SK-N-SH (cell line): ENCODE measurements at regions not wholly inside any gene's neighbourhood (a gene's known extent, or its start where the extent isn't known, plus 50 kb on each side); places are given as distances from the start of the nearest gene placed in this dataset.

ENCODE experiments used
- CTCF ChIA-PET: fragments of 300-600, 350-600 bp; formaldehyde crosslinking; extraction: SDS; loops from one replicate; lab custom pipeline; 2021; lab: Yijun Ruan, JAX
- POLR2A ChIA-PET: fragments of 350-600 bp; sonication (Branson Sonifier 250); formaldehyde crosslinking; extraction: SDS; loops from one replicate; lab custom pipeline; 2020; ENCODE audit warnings: antibody characterized with exemption, inconsistent platforms; lab: Yijun Ruan, JAX
- DNase-seq: peaks from one replicate; pipeline ENCODE4 v3.0.0; 2012
- H2AFZ ChIP-seq: fragments of 200-600 bp; sonication (generic); 2 replicates; pipeline ENCODE4 v1.8.1; 2016; ENCODE audit warnings: antibody characterized with exemption, mild to moderate bottlenecking, low read depth
- H3F3A ChIP-seq: fragments of 200-600 bp; sonication (generic); replicated peaks from 2 replicates; pipeline ENCODE3; 2016; ENCODE audit warnings: antibody characterized with exemption, mild to moderate bottlenecking; ENCODE audit not compliant: insufficient read depth
- H3K27ac ChIP-seq, 2 experiments: fragments of 200-500 bp in 1 of 2; fragments of 200-600 bp in 1 of 2; sonication (Bioruptor generic) in 1 of 2; sonication (generic), shearing (Covaris generic) in 1 of 2; 2 replicates each; pipeline versions ENCODE4 v1.5.1 to v1.6.1; 2014 to 2016; ENCODE audit warnings: low read depth in 2 of 2, inconsistent platforms in 1 of 2, low read length in 1 of 2, mild to moderate bottlenecking in 1 of 2, mixed read lengths in 1 of 2
- H3K27me3 ChIP-seq: fragments of 200-600 bp; sonication (generic), shearing (Covaris generic); 2 replicates; pipeline ENCODE4 v1.6.1; 2016; ENCODE audit warnings: mixed run types; ENCODE audit not compliant: insufficient read depth
- H3K36me3 ChIP-seq, 2 experiments: fragments of 200-500 bp in 1 of 2; fragments of 200-600 bp in 1 of 2; sonication (Bioruptor generic) in 1 of 2; sonication (generic) in 1 of 2; replicated peaks in 1 of 2; 2 replicates each; pipeline versions ENCODE3 to v1.5.1; 2014 to 2016; ENCODE audit warnings: low read length in 1 of 2, mild to moderate bottlenecking in 1 of 2; ENCODE audit not compliant: insufficient read depth in 2 of 2, control insufficient read depth in 1 of 2
- H3K4me1 ChIP-seq, 2 experiments: fragments of 200-500 bp in 1 of 2; fragments of 200-600 bp in 1 of 2; sonication (Bioruptor generic) in 1 of 2; sonication (generic), shearing (Covaris generic) in 1 of 2; 2 replicates each; pipeline versions ENCODE4 v1.5.1 to v1.6.1; 2014 to 2016; ENCODE audit warnings: low read depth in 1 of 2, low read length in 1 of 2, mixed run types in 1 of 2; ENCODE audit not compliant: insufficient read depth in 2 of 2, control insufficient read depth in 1 of 2
- H3K4me2 ChIP-seq: fragments of 200-600 bp; sonication (generic), shearing (Covaris generic); 2 replicates; pipeline ENCODE4 v1.6.1; 2017; ENCODE audit warnings: mixed run types
- H3K4me3 ChIP-seq, 2 experiments: fragments of 200-500 bp in 1 of 2; fragments of 200-600 bp in 1 of 2; sonication (Bioruptor generic) in 1 of 2; sonication (generic), shearing (Covaris generic) in 1 of 2; 2 replicates each; pipeline versions ENCODE4 v1.5.1 to v1.8.1; 2014 to 2016; ENCODE audit warnings: low read depth in 2 of 2, inconsistent platforms in 1 of 2, low read length in 1 of 2, mild to moderate bottlenecking in 1 of 2, mixed read lengths in 1 of 2, moderate library complexity in 1 of 2
- H3K79me2 ChIP-seq: fragments of 200-600 bp; sonication (generic); 2 replicates; pipeline ENCODE4 v1.8.1; 2017; ENCODE audit warnings: mild to moderate bottlenecking; ENCODE audit not compliant: insufficient read depth
- H3K9ac ChIP-seq: fragments of 200-600 bp; sonication (generic); 2 replicates; pipeline ENCODE4 v1.6.1; 2017; ENCODE audit warnings: mixed run types
- H3K9me2 ChIP-seq: fragments of 200-600 bp; sonication (generic); 2 replicates; pipeline ENCODE4 v1.6.1; 2017; ENCODE audit warnings: mixed run types
- H3K9me3 ChIP-seq: fragments of 200-600 bp; sonication (generic); 2 replicates; pipeline ENCODE4 v1.6.1; 2017; ENCODE audit warnings: mixed run types, mild to moderate bottlenecking, moderate library complexity
- H4K20me1 ChIP-seq: fragments of 200-600 bp; sonication (generic); 2 replicates; pipeline ENCODE4 v1.6.1; 2017; ENCODE audit warnings: mild to moderate bottlenecking, mixed run types; ENCODE audit not compliant: insufficient read depth
- CHD2 ChIP-seq: fragments of 150-350 bp; IDR thresholded peaks from 2 replicates; pipeline ENCODE4 v1.6.1; 2018; ENCODE audit warnings: low read length; ENCODE audit not compliant: partially characterized antibody
- FOSL2 ChIP-seq: IDR thresholded peaks from 2 replicates; pipeline ENCODE4 v1.4.0; 2012; ENCODE audit warnings: low read depth, mild to moderate bottlenecking, moderate library complexity, borderline replicate concordance
- FOXM1 ChIP-seq: IDR thresholded peaks from 2 replicates; pipeline ENCODE4 v1.4.0; 2012; ENCODE audit warnings: low read depth, mild to moderate bottlenecking
- GATA2 ChIP-seq: sonication (generic); formaldehyde crosslinking; IDR thresholded peaks from 2 replicates; pipeline ENCODE4 v1.5.0; 2020; ENCODE audit warnings: mild to moderate bottlenecking, missing genetic modification reagents
- MXI1 ChIP-seq: IDR thresholded peaks from 2 replicates; pipeline ENCODE4 v1.6.1; 2012; ENCODE audit warnings: mild to moderate bottlenecking, low read depth, low read length, improper control_type of control experiment
- NFIC ChIP-seq: IDR thresholded peaks from 2 replicates; pipeline ENCODE4 v1.4.0; 2012; ENCODE audit warnings: borderline replicate concordance
- PBX3 ChIP-seq: IDR thresholded peaks from 2 replicates; pipeline ENCODE4; 2012
- POLR2AphosphoS5 ChIP-seq: IDR thresholded peaks from 2 replicates; pipeline ENCODE4 v1.6.1; 2012; ENCODE audit warnings: low read depth, low read length
- RCOR1 ChIP-seq: fragments of 150-350 bp; IDR thresholded peaks from 2 replicates; pipeline ENCODE4 v1.6.1; 2017; ENCODE audit warnings: antibody characterized with exemption, low read length
- RXRA ChIP-seq: IDR thresholded peaks from 2 replicates; pipeline ENCODE4 v1.4.0; 2012; ENCODE audit warnings: low read depth, mild to moderate bottlenecking, borderline replicate concordance
- SIN3A ChIP-seq: IDR thresholded peaks from 2 replicates; pipeline ENCODE4 v1.6.1; 2012; ENCODE audit warnings: low read depth, mild to moderate bottlenecking, low read length, moderate library complexity, borderline replicate concordance
- TAF1 ChIP-seq: IDR thresholded peaks from 2 replicates; pipeline ENCODE4 v1.6.1; 2012; ENCODE audit warnings: low read depth, mild to moderate bottlenecking, low read length, moderate library complexity, borderline replicate concordance
- TCF12 ChIP-seq: IDR thresholded peaks from 2 replicates; pipeline ENCODE4 v1.4.0; 2012
- TEAD4 ChIP-seq: IDR thresholded peaks from 2 replicates; pipeline ENCODE4 v1.4.0; 2012; ENCODE audit warnings: mild to moderate bottlenecking, borderline replicate concordance; ENCODE audit not compliant: insufficient read depth
- USF1 ChIP-seq: IDR thresholded peaks from 2 replicates; pipeline ENCODE4 v1.4.0; 2012; ENCODE audit warnings: low read depth, borderline replicate concordance
- ZBTB33 ChIP-seq: IDR thresholded peaks from 2 replicates; pipeline ENCODE4 v1.4.0; 2012; ENCODE audit warnings: low read depth, borderline replicate concordance
- WGBS: methylation state at CpG from one replicate; pipeline ENCODE4 v1.1.6; 2017; ENCODE audit warnings: low lambda C conversion rate; 5-methylcytosine and 5-hydroxymethylcytosine counted together
- TF ChIP-seq, protein P1 (sequence below): fragments of 150-350 bp; IDR thresholded peaks from 2 replicates; pipeline ENCODE4 v1.6.1; 2017; ENCODE audit warnings: antibody characterized with exemption, low read length, low read depth, borderline replicate concordance

GRCh38 chr10:43318456-43318855, 51.6 kb upstream of the RASGEF1A start:
- WGBS, result 61% methylated on average over 7 of the region's 7 CpGs

More at GRCh38 chr10:43318456-43318855, 51.6 kb upstream of the RASGEF1A start:
- Histone ChIP-seq H3K36me3 (no peaks in the 10 kb centered on the region), H3F3A (no peaks in the 10 kb centered on the region), H2AFZ (no peak overlapping the region), H3K79me2 (no peaks in the 10 kb centered on the region), H3K27ac (no peak overlapping the region), H3K9me2 (no peaks in the 10 kb centered on the region), H3K4me1 (peaks cover 0 to 7% of the 10 kb centered on the region in 2 experiments; a peak in 1 of 4 replicates), H3K4me2 (no peak overlapping the region), H3K9ac (no peak overlapping the region), H3K4me3 (no peak overlapping the region), H4K20me1 (no peaks in the 10 kb centered on the region), H3K9me3 (no peaks in the 10 kb centered on the region), H3K27me3 (no peaks in the 10 kb centered on the region; the same call in 1 of the 2 replicates)
- ChIA-PET POLR2A (no interaction called here), CTCF (interaction anchor here (1.9 kb wide), 1 partner anchor 25 kb away, joined by 5 read pairs; no protein-coding TSS in a partner anchor)
- TF ChIP-seq FOXM1 (no peak), FOSL2 (no peak), RXRA (no peak), USF1 (no peak), TEAD4 (no peak), ZBTB33 (no peak), MXI1 (no peak), GATA2 (CRISPR knock-in tag) (no peak), CHD2 (no peak), NFIC (no peak), SIN3A (no peak), RCOR1 (no peak), TCF12 (no peak), POLR2AphosphoS5 (no peak), TAF1 (no peak), PBX3 (no peak)
- TF ChIP-seq, protein P1, sequence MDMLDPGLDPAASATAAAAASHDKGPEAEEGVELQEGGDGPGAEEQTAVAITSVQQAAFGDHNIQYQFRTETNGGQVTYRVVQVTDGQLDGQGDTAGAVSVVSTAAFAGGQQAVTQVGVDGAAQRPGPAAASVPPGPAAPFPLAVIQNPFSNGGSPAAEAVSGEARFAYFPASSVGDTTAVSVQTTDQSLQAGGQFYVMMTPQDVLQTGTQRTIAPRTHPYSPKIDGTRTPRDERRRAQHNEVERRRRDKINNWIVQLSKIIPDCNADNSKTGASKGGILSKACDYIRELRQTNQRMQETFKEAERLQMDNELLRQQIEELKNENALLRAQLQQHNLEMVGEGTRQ, result no peak
- DNase-seq, result no peak
